ENCODE measurements at regions not wholly inside any gene's neighbourhood (a gene's known extent, or its start where the extent isn't known, plus 50 kb on each side); places are given as distances from the start of the nearest gene placed in this dataset.

GRCh38 chr4:131430302-131430701 is 1718.8 kb upstream of the PCDH10 start:
- Mint-ChIP-seq H3K4me3 (no peak overlapping the region), H3K27me3 (no peaks in the 10 kb centered on the region), H3K36me3 (ENCODE audit: low read depth) (no peaks in the 10 kb centered on the region), H3K9me3 (peaks cover 8% of the 10 kb centered on the region), H3K4me1 (no peaks in the 10 kb centered on the region), H3K27ac (no peak overlapping the region)
- POLR2A ChIA-PET: no interaction called here
- CTCF ChIA-PET: no interaction called here
- ATAC-seq (ENCODE audit: low read depth) (no peak), DNase-seq (no peak)
- TF ChIP-seq CTCF (IDR thresholded peaks at IDR 0.05): no peak
- intact Hi-C loops (cut with micrococcal nuclease): no loop called here

- ATAC-seq (ENCODE audit: low read depth) (no peak), DNase-seq (no peak)
- ChIA-PET POLR2A (no interaction called here), CTCF (no interaction called here)
- no peaks in the 10 kb centered on the region for H3K4me1 Mint-ChIP-seq
- no peaks in the 10 kb centered on the region for H3K9me3 Mint-ChIP-seq
- intact Hi-C loops (cut with micrococcal nuclease): no loop called here
- no peak overlapping the region for H3K27ac Mint-ChIP-seq
- no peaks in the 10 kb centered on the region for H3K27me3 Mint-ChIP-seq
- TF ChIP-seq CTCF (IDR thresholded peaks at IDR 0.05): no peak
- no peak overlapping the region for H3K4me3 Mint-ChIP-seq
- H3K36me3 Mint-ChIP-seq (ENCODE audit: low read depth): no peaks in the 10 kb centered on the region
Observed at GRCh38 chr4:131441004-131441688, 1707.9 kb upstream of the PCDH10 start.

- Mint-ChIP-seq H3K27me3 (no peaks in the 10 kb centered on the region), H3K27ac (no peak overlapping the region), H3K4me3 (no peak overlapping the region), H3K4me1 (no peaks in the 10 kb centered on the region), H3K9me3 (no peaks in the 10 kb centered on the region), H3K36me3 (ENCODE audit: low read depth) (no peaks in the 10 kb centered on the region)
- DNase-seq (no peak), ATAC-seq (ENCODE audit: low read depth) (no peak)
- intact Hi-C loops (cut with micrococcal nuclease): no loop called here
- no peak for TF ChIP-seq CTCF (IDR thresholded peaks at IDR 0.05)
- ChIA-PET CTCF (no interaction called here), POLR2A (no interaction called here)
Observed at GRCh38 chr4:131447883-131448282, 1701.2 kb upstream of the PCDH10 start.

- Mint-ChIP-seq H3K27ac (no peak overlapping the region), H3K4me1 (no peaks in the 10 kb centered on the region), H3K4me3 (no peak overlapping the region), H3K27me3 (no peaks in the 10 kb centered on the region), H3K9me3 (no peaks in the 10 kb centered on the region), H3K36me3 (ENCODE audit: low read depth) (no peaks in the 10 kb centered on the region)
- ChIA-PET POLR2A (no interaction called here), CTCF (no interaction called here)
- no peak for ATAC-seq (ENCODE audit: low read depth)
- no peak for DNase-seq
- intact Hi-C loops (cut with micrococcal nuclease): no loop called here
- TF ChIP-seq CTCF (IDR thresholded peaks at IDR 0.05): no peak
Observed at GRCh38 chr4:131450572-131451209, 1698.4 kb upstream of the PCDH10 start.

GRCh38 chr4:131459430-131460101 is 1689.5 kb upstream of the PCDH10 start:
- intact Hi-C loops (cut with micrococcal nuclease): no loop called here
- no peaks in the 10 kb centered on the region for H3K9me3 Mint-ChIP-seq
- H3K27ac Mint-ChIP-seq: no peak overlapping the region
- no peak overlapping the region for H3K4me3 Mint-ChIP-seq
- H3K27me3 Mint-ChIP-seq: no peaks in the 10 kb centered on the region
- no peaks in the 10 kb centered on the region for H3K4me1 Mint-ChIP-seq
- ATAC-seq (ENCODE audit: low read depth) (no peak), DNase-seq (no peak)
- TF ChIP-seq CTCF (IDR thresholded peaks at IDR 0.05): no peak
- H3K36me3 Mint-ChIP-seq (ENCODE audit: low read depth): no peaks in the 10 kb centered on the region
- ChIA-PET POLR2A (no interaction called here), CTCF (no interaction called here)

Measured in activated B cell treated with CpG ODN at 0.5 μM for 24 hours (primary cell).